ENCODE measurements at regions not wholly inside any gene's neighbourhood (a gene's known extent, or its start where the extent isn't known, plus 50 kb on each side); places are given as distances from the start of the nearest gene placed in this dataset.

GRCh38 chr2:5041501-5041900 lies 650.7 kb upstream of the SOX11 start:
- TF ChIP-seq, protein P1, sequence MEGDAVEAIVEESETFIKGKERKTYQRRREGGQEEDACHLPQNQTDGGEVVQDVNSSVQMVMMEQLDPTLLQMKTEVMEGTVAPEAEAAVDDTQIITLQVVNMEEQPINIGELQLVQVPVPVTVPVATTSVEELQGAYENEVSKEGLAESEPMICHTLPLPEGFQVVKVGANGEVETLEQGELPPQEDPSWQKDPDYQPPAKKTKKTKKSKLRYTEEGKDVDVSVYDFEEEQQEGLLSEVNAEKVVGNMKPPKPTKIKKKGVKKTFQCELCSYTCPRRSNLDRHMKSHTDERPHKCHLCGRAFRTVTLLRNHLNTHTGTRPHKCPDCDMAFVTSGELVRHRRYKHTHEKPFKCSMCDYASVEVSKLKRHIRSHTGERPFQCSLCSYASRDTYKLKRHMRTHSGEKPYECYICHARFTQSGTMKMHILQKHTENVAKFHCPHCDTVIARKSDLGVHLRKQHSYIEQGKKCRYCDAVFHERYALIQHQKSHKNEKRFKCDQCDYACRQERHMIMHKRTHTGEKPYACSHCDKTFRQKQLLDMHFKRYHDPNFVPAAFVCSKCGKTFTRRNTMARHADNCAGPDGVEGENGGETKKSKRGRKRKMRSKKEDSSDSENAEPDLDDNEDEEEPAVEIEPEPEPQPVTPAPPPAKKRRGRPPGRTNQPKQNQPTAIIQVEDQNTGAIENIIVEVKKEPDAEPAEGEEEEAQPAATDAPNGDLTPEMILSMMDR (tag by site-specific recombination; IDR thresholded peaks at IDR 0.05), result no peak
- TF ChIP-seq ZNF560 (tag by site-specific recombination; IDR thresholded peaks at IDR 0.05; ENCODE audit: borderline replicate concordance), result no peak
- no peak for TF ChIP-seq ZNF324 (tag by site-specific recombination; IDR thresholded peaks at IDR 0.05)
- TF ChIP-seq, protein P2, sequence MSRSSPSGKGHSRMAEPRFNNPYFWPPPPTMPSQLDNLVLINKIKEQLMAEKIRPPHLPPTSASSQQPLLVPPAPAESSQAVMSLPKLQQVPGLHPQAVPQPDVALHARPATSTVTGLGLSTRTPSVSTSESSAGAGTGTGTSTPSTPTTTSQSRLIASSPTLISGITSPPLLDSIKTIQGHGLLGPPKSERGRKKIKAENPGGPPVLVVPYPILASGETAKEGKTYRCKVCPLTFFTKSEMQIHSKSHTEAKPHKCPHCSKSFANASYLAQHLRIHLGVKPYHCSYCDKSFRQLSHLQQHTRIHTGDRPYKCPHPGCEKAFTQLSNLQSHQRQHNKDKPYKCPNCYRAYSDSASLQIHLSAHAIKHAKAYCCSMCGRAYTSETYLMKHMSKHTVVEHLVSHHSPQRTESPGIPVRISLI (tag by site-specific recombination; IDR thresholded peaks at IDR 0.05), result no peak
- TF ChIP-seq, protein P3, sequence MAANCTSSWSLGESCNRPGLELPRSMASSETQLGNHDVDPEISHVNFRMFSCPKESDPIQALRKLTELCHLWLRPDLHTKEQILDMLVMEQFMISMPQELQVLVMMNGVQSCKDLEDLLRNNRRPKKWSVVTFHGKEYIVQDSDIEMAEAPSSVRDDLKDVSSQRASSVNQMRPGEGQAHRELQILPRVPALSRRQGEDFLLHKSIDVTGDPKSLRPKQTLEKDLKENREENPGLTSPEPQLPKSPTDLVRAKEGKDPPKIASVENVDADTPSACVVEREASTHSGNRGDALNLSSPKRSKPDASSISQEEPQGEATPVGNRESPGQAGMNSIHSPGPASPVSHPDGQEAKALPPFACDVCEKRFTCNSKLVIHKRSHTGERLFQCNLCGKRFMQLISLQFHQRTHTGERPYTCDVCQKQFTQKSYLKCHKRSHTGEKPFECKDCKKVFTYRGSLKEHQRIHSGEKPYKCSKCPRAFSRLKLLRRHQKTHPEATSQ (tag by site-specific recombination; IDR thresholded peaks at IDR 0.05), result no peak
- no peak for TF ChIP-seq ZNF777 (tag by site-specific recombination; IDR thresholded peaks at IDR 0.05; ENCODE audit: borderline replicate concordance)
- no peak for TF ChIP-seq ZBTB49 (tag by site-specific recombination; IDR thresholded peaks at IDR 0.05; ENCODE audit: low read depth)
- no peak for TF ChIP-seq ZFP37 (tag by site-specific recombination; IDR thresholded peaks at IDR 0.05)
